ENCODE measurements at regions not wholly inside any gene's neighbourhood (a gene's known extent, or its start where the extent isn't known, plus 50 kb on each side); places are given as distances from the start of the nearest gene placed in this dataset.
"Not testable (repeated sequence)": the region's sequence is repeated elsewhere in the genome, so short reads cannot be mapped to it uniquely, and the experiment has no call there.

DNA sequence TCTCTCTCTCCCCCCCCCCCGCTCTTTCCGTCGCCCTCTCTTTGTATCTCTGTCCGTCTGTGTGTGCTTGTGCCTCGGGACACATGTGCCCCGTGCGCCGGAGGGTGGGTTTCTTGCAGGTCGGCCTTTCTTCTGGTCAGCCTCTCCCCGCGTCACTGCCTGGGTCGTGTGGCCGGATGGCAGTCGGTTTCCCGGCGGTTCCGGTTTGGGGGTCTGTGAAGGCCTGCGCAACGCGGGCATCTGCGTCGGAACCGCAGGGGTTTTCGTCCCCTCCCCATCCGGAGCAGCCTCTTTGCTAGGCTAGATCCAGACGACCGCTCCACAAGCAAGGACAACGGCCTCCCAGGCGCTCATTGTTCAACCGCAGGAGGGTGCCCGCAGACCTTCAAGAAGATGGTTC is 1398.6 kb upstream of the PCDH10 start:
- not testable (repeated sequence) for DNase-seq (ENCODE audit: low read depth)

DNA sequence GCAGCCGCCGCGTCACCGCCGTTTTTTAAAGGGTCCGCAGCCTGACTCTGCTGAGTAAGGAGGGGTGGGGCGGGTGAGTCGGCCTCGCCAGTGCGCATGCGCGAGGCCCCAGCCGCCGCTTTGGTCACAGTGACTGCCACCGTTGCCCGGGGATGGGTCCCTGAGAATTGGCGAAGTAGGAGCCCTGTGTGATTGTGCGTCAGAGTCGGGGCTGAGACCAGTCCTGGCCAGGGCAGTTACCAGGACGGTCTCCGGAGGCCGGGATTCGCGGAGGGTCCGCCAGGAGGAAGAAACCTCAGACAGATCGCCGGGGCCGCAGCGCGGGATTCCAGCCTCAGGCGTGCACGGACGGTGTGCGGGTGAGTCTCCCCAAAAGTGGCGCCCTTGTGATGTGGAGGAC is 1386.9 kb upstream of the PCDH10 start:
- not testable (repeated sequence) for DNase-seq (ENCODE audit: low read depth)

DNA sequence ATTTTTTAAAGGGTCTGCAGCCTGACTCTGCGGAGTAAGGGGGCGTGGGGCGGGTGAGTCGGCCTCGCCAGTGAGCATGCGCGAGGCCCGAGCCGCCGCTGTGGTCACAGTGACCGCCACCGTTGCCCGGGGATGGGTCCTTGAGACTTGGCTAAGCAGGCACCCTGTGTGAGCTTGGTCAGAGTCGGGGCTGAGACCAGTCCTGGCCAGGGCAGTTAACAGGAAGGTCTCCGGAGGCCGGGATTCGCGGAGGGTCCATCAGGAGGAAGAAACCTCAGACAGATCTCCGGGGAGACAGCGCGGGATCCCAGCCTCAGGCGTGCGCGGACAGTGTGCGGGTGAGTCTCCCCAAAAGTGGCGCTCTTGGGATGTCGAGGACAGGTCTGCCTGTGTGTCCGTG is 1384.4 kb upstream of the PCDH10 start:
- DNase-seq (ENCODE audit: low read depth) = no peak

DNA sequence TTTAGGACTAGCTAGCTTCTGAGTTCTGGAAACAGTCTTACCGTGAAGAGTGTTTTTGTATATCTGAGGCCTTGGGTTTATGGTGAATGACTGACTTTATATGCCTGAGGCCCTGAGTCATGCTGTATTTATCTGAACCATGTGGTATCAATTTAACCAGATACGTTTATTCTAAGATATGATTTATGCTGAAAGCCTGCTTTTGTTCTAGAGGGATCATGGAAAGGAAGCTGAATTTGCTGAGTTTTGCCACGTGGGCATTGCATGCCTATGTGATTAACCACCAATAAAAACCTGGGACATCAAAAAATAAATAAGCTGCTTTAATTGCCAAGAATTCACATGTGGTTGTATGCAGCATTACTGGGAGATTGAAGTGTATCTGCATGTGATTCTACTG is 1374.7 kb upstream of the PCDH10 start:
- DNase-seq (ENCODE audit: low read depth) = not testable (repeated sequence)

DNA sequence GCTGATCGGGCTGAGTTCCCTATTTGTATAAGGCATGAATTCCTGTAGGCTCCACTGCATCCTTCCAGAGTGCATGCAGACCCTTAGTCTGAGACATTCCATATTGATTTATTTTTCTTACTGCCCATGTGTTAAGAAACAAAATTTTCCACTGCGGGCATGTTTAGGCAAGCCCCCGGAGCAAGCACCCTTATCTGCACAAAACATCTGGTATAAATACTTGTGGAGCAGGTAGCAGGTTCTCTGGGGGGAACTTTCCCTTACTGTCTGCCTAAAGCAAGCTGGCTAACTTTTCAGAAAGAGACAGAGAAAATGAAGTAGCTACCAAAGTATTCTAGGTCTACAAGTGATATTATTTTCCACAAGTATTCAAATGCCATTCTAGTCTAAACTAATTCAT is 1338.5 kb upstream of the PCDH10 start:
- not testable (repeated sequence) for DNase-seq (ENCODE audit: low read depth)

Measured in stimulated activated CD8-positive, alpha-beta memory T cell treated with anti-CD3 and anti-CD28 coated beads, Interleukin-15, amount 100 ng/mL, for 1 hour (primary cell).